ENCODE measurements at regions not wholly inside any gene's neighbourhood (a gene's known extent, or its start where the extent isn't known, plus 50 kb on each side); places are given as distances from the start of the nearest gene placed in this dataset.

GRCh38 chr4:19684084-19684483 lies 567.6 kb upstream of the SLIT2 start:
- TF ChIP-seq, protein P1, sequence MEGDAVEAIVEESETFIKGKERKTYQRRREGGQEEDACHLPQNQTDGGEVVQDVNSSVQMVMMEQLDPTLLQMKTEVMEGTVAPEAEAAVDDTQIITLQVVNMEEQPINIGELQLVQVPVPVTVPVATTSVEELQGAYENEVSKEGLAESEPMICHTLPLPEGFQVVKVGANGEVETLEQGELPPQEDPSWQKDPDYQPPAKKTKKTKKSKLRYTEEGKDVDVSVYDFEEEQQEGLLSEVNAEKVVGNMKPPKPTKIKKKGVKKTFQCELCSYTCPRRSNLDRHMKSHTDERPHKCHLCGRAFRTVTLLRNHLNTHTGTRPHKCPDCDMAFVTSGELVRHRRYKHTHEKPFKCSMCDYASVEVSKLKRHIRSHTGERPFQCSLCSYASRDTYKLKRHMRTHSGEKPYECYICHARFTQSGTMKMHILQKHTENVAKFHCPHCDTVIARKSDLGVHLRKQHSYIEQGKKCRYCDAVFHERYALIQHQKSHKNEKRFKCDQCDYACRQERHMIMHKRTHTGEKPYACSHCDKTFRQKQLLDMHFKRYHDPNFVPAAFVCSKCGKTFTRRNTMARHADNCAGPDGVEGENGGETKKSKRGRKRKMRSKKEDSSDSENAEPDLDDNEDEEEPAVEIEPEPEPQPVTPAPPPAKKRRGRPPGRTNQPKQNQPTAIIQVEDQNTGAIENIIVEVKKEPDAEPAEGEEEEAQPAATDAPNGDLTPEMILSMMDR (IDR thresholded peaks at IDR 0.05), result no peak
- TF ChIP-seq EP300 (IDR thresholded peaks at IDR 0.05), result no peak
